Ishikawa (cell line): ENCODE measurements at regions not wholly inside any gene's neighbourhood (a gene's known extent, or its start where the extent isn't known, plus 50 kb on each side); places are given as distances from the start of the nearest gene placed in this dataset.

ENCODE experiments used
- CEBPB ChIP-seq: IDR thresholded peaks from 2 replicates; pipeline ENCODE4 v1.6.1; 2012
- CREB1 ChIP-seq: IDR thresholded peaks from 2 replicates; pipeline ENCODE4 v1.6.1; 2012; ENCODE audit warnings: low read depth
- EGR1 ChIP-seq: IDR thresholded peaks from 2 replicates; pipeline ENCODE4 v1.6.1; 2012
- EP300 ChIP-seq: IDR thresholded peaks from 2 replicates; pipeline ENCODE4 v1.6.1; 2012; ENCODE audit warnings: borderline replicate concordance
- FOXM1 ChIP-seq: IDR thresholded peaks from 2 replicates; pipeline ENCODE4 v1.6.1; 2012; ENCODE audit warnings: low read depth, borderline replicate concordance
- MAX ChIP-seq: IDR thresholded peaks from 2 replicates; pipeline ENCODE4 v1.6.1; 2012
- NFIC ChIP-seq: IDR thresholded peaks from 2 replicates; pipeline ENCODE4 v1.6.1; 2012
- RAD21 ChIP-seq: IDR thresholded peaks from 2 replicates; pipeline ENCODE4 v1.6.1; 2012; ENCODE audit warnings: low read depth
- REST ChIP-seq: IDR thresholded peaks from 2 replicates; pipeline ENCODE4 v1.6.1; 2012; ENCODE audit warnings: low read depth, mild to moderate bottlenecking
- TAF1 ChIP-seq: IDR thresholded peaks from 2 replicates; pipeline ENCODE4 v1.6.1; 2012; ENCODE audit warnings: low read depth, mild to moderate bottlenecking
- TCF12 ChIP-seq: IDR thresholded peaks from 2 replicates; pipeline ENCODE4 v1.6.1; 2012; ENCODE audit warnings: low read depth
- TEAD4 ChIP-seq: IDR thresholded peaks from 2 replicates; pipeline ENCODE4 v1.6.1; 2012
- USF1 ChIP-seq: IDR thresholded peaks from 2 replicates; pipeline ENCODE4 v1.6.1; 2012
- YY1 ChIP-seq: IDR thresholded peaks from 2 replicates; pipeline ENCODE4 v1.6.1; 2012; ENCODE audit warnings: low read depth
- ZBTB7A ChIP-seq: IDR thresholded peaks from 2 replicates; pipeline ENCODE4 v1.6.1; 2012; ENCODE audit warnings: low read depth

- TF ChIP-seq EP300 (no peak), CREB1 (no peak), CEBPB (no peak), ZBTB7A (no peak), TAF1 (no peak), YY1 (no peak), RAD21 (no peak), USF1 (no peak), MAX (no peak), EGR1 (no peak), TEAD4 (no peak), REST (no peak)
Observed at GRCh38 chr5:174654442-174654841, 69.9 kb upstream of the MSX2 start.

GRCh38 chr5:174655351-174655750, 69.0 kb upstream of the MSX2 start:
- TF ChIP-seq TCF12 (no peak), EP300 (no peak), REST (no peak), YY1 (no peak), EGR1 (no peak), CREB1 (no peak), ZBTB7A (no peak), NFIC (no peak), MAX (no peak), CEBPB (no peak), FOXM1 (no peak), TAF1 (no peak), USF1 (no peak), TEAD4 (no peak), RAD21 (no peak)

GRCh38 chr5:174664180-174664850, 60.1 kb upstream of the MSX2 start:
- TF ChIP-seq ZBTB7A (no peak), CREB1 (no peak), CEBPB (no peak), EP300 (no peak), TEAD4 (no peak), NFIC (no peak), USF1 (no peak), MAX (no peak), REST (no peak), YY1 (no peak), RAD21 (no peak), TCF12 (no peak), FOXM1 (no peak), EGR1 (no peak), TAF1 (no peak)
